Panc1 (cell line): ENCODE measurements at regions not wholly inside any gene's neighbourhood (a gene's known extent, or its start where the extent isn't known, plus 50 kb on each side); places are given as distances from the start of the nearest gene placed in this dataset.

ENCODE experiments used
- ATAC-seq: fragments of 200-7000 bp; cut with Tn5 transposase; 2 replicates; pipeline ENCODE4 v1.9.1; 2020; ENCODE audit warnings: mild to moderate bottlenecking, moderate library complexity
- BruUV-seq: library from RNA; stranded (reverse); fragments of 400-500 nt; replicated peaks from 2 replicates; lab custom pipeline; 2021; lab: Mats Ljungman, UMichigan
- CTCF ChIA-PET: fragments of 300-600 bp; sonication (Branson Sonifier 250); formaldehyde crosslinking; loops from one replicate; lab custom pipeline; 2022; ENCODE audit warnings: antibody characterized with exemption; lab: Charles Lee
- POLR2A ChIA-PET: fragments of 300-600 bp; sonication (Branson Sonifier 250); formaldehyde crosslinking; loops from one replicate; lab custom pipeline; 2022; ENCODE audit warnings: antibody characterized with exemption; lab: Charles Lee
- DNase-seq: peaks from one replicate; pipeline ENCODE4 v3.0.0-alpha.2; 2010; ENCODE audit warnings: low read depth, low spot score
- H3K27ac ChIP-seq: 2 replicates; pipeline ENCODE4 v1.5.1; 2011; ENCODE audit warnings: mild to moderate bottlenecking, low read length, inconsistent platforms
- H3K27me3 ChIP-seq: fragments of 200-500 bp; sonication (Bioruptor generic); 2 replicates; pipeline ENCODE4 v1.6.0; 2014; ENCODE audit warnings: low read length, inconsistent platforms; ENCODE audit not compliant: control insufficient read depth, insufficient read depth
- H3K36me3 ChIP-seq: fragments of 200-500 bp; sonication (Bioruptor generic); 2 replicates; pipeline ENCODE4 v1.5.1; 2014; ENCODE audit warnings: inconsistent platforms, mild to moderate bottlenecking, low read length, moderate library complexity; ENCODE audit not compliant: control insufficient read depth, insufficient read depth
- H3K4me1 ChIP-seq: 2 replicates; pipeline ENCODE4 v1.5.1; 2011; ENCODE audit warnings: inconsistent platforms, mild to moderate bottlenecking, low read length, moderate library complexity; ENCODE audit not compliant: control insufficient read depth, insufficient read depth
- H3K4me3 ChIP-seq, 2 experiments: 2 replicates each; pipeline ENCODE4 v1.5.1; 2011 to 2012; ENCODE audit warnings: low read depth in 2 of 2, low read length in 2 of 2, mild to moderate bottlenecking in 2 of 2, inconsistent platforms in 1 of 2, moderate library complexity in 1 of 2
- H3K9me3 ChIP-seq: fragments of 200-500 bp; sonication (Bioruptor generic); 2 replicates; pipeline ENCODE4 v1.5.1; 2014; ENCODE audit warnings: low read depth, mild to moderate bottlenecking, inconsistent platforms, low read length, moderate library complexity; ENCODE audit not compliant: control insufficient read depth, insufficient read depth
- POLR2AphosphoS5 ChIP-seq: IDR thresholded peaks from 2 replicates; pipeline ENCODE4 v1.6.1; 2012; ENCODE audit warnings: mild to moderate bottlenecking, low read depth, low read length, moderate library complexity
- SIN3A ChIP-seq: IDR thresholded peaks from 2 replicates; pipeline ENCODE4 v1.6.1; 2012; ENCODE audit warnings: low read depth, mild to moderate bottlenecking, low read length, moderate library complexity, borderline replicate concordance; ENCODE audit not compliant: insufficient read depth
- TCF7L2 ChIP-seq: IDR thresholded peaks from 2 replicates; pipeline ENCODE4 v1.6.1; 2011; ENCODE audit warnings: mild to moderate bottlenecking, low read depth, low read length, inconsistent platforms
- in situ Hi-C: cut with HindIII; loops from 2 replicates; pipeline ENCODE4 v1.10.0; 2016; ENCODE audit warnings: low sequenced_read_pairs, low pct_unique_long_range_greater_than_20kb
- intact Hi-C: fragments of 100-400 bp; cut with micrococcal nuclease; formaldehyde crosslinking; loops from one replicate; pipeline ENCODE4 v1.10.0; 2022; ENCODE audit not compliant: unreplicated experiment
- TF ChIP-seq, protein P1 (sequence below): fragments of 450-650 bp; IDR thresholded peaks from 2 replicates; pipeline ENCODE4 v1.5.1; 2017; ENCODE audit warnings: mild to moderate bottlenecking
- TF ChIP-seq, protein P2 (sequence below), 2 experiments: IDR thresholded peaks; 2 replicates each; pipeline ENCODE4 v1.6.1; 2011 to 2012; ENCODE audit warnings: low read depth in 2 of 2, control low read depth in 1 of 2, low read length in 1 of 2, mild to moderate bottlenecking in 1 of 2, moderate library complexity in 1 of 2; ENCODE audit not compliant: insufficient read depth in 1 of 2

DNA sequence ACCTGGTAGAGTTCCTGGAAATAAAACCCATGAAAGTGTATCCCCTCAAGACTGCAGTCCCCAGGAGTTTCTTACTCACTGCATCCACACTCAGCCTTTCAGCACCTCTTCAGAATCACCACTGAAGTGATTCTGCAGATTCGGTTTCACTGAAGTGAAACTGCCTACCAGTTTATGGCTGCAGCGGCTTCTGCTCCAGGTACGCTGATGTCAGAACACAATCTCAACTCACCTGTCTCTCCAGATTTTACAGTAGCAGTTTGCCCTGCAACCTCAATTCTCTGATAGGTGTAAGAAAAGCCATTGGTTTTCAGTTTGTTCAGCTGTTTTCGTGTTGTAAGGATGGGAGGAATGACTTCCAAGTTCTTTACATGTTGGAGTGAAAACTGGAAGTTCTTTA, 124.8 kb downstream of the TSN start:
- ChIA-PET POLR2A (no interaction called here), CTCF (no interaction called here)
- no peak for TF ChIP-seq TCF7L2
- no peak for TF ChIP-seq SIN3A
- TF ChIP-seq POLR2AphosphoS5 = no peak
- TF ChIP-seq, protein P1, sequence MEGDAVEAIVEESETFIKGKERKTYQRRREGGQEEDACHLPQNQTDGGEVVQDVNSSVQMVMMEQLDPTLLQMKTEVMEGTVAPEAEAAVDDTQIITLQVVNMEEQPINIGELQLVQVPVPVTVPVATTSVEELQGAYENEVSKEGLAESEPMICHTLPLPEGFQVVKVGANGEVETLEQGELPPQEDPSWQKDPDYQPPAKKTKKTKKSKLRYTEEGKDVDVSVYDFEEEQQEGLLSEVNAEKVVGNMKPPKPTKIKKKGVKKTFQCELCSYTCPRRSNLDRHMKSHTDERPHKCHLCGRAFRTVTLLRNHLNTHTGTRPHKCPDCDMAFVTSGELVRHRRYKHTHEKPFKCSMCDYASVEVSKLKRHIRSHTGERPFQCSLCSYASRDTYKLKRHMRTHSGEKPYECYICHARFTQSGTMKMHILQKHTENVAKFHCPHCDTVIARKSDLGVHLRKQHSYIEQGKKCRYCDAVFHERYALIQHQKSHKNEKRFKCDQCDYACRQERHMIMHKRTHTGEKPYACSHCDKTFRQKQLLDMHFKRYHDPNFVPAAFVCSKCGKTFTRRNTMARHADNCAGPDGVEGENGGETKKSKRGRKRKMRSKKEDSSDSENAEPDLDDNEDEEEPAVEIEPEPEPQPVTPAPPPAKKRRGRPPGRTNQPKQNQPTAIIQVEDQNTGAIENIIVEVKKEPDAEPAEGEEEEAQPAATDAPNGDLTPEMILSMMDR = no peak
- TF ChIP-seq, protein P2, sequence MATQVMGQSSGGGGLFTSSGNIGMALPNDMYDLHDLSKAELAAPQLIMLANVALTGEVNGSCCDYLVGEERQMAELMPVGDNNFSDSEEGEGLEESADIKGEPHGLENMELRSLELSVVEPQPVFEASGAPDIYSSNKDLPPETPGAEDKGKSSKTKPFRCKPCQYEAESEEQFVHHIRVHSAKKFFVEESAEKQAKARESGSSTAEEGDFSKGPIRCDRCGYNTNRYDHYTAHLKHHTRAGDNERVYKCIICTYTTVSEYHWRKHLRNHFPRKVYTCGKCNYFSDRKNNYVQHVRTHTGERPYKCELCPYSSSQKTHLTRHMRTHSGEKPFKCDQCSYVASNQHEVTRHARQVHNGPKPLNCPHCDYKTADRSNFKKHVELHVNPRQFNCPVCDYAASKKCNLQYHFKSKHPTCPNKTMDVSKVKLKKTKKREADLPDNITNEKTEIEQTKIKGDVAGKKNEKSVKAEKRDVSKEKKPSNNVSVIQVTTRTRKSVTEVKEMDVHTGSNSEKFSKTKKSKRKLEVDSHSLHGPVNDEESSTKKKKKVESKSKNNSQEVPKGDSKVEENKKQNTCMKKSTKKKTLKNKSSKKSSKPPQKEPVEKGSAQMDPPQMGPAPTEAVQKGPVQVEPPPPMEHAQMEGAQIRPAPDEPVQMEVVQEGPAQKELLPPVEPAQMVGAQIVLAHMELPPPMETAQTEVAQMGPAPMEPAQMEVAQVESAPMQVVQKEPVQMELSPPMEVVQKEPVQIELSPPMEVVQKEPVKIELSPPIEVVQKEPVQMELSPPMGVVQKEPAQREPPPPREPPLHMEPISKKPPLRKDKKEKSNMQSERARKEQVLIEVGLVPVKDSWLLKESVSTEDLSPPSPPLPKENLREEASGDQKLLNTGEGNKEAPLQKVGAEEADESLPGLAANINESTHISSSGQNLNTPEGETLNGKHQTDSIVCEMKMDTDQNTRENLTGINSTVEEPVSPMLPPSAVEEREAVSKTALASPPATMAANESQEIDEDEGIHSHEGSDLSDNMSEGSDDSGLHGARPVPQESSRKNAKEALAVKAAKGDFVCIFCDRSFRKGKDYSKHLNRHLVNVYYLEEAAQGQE (IDR thresholded peaks at IDR 0.05; ENCODE audit: insufficient read depth in 1 of 2, low read depth in 2 of 2, low read length in 1 of 2) = no peak
- Histone ChIP-seq H3K36me3 (no peaks in the 10 kb centered on the region), H3K4me1 (no peaks in the 10 kb centered on the region), H3K4me3 (no peak overlapping the region), H3K27me3 (peaks cover 4% of the 10 kb centered on the region; the same call in 1 of the 2 replicates), H3K9me3 (no peaks in the 10 kb centered on the region), H3K27ac (no peak overlapping the region)
- no TSS peak for BruUV-seq
- DNase-seq = no peak
- no peak for ATAC-seq
- intact Hi-C loops (no loop called here), in situ Hi-C loops (no loop called here)

DNA sequence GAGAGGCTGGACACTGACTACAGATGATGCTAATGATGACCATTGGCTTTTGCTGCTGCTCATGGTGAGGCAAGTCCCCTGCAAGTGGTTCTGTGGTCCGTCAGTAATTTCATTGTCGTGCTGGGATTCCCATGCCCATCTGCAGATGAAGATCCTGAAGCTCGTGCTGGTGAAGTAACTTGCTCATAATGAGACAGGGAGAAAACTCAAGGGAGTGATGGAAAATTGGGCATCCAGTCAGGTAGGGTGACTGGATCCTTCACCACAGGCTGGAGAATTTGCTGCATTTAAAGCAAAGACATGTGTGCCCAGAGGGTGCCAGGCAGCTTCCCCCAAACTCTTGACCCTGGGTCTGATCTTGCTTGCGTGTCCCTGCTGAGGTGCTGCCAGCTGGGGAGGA, 125.6 kb downstream of the TSN start:
- no peak for DNase-seq
- intact Hi-C loops (no loop called here), in situ Hi-C loops (no loop called here)
- Histone ChIP-seq H3K4me1 (no peaks in the 10 kb centered on the region), H3K27ac (no peak overlapping the region), H3K9me3 (no peaks in the 10 kb centered on the region), H3K4me3 (no peak overlapping the region), H3K36me3 (no peaks in the 10 kb centered on the region), H3K27me3 (peaks cover 4% of the 10 kb centered on the region; the same call in 1 of the 2 replicates)
- TF ChIP-seq, protein P1 = no peak
- TF ChIP-seq POLR2AphosphoS5 (no peak), TCF7L2 (no peak), SIN3A (no peak)
- TF ChIP-seq, protein P2 (IDR thresholded peaks at IDR 0.05; ENCODE audit: insufficient read depth in 1 of 2, low read depth in 2 of 2, low read length in 1 of 2) = no peak
- ATAC-seq = no peak
- ChIA-PET POLR2A (no interaction called here), CTCF (no interaction called here)
- no TSS peak for BruUV-seq
